Tibial artery (tissue), 4 donors: ENCODE measurements at regions not wholly inside any gene's neighbourhood (a gene's known extent, or its start where the extent isn't known, plus 50 kb on each side); places are given as distances from the start of the nearest gene placed in this dataset.

Experiments used
- DNase-seq, 2 donors: peaks; one replicate each; pipeline ENCODE4 v3.0.0-alpha.2; 2019
- H3K27ac ChIP-seq, 2 donors: fragments of 200-600 bp; sonication (generic) in 1 of 2; 1 replicate in 1 of 2; 2 replicates in 1 of 2; pipeline ENCODE4 v1.5.1; 2018 to 2019; ENCODE audit warnings: mild to moderate bottlenecking in 1 of 2
- H3K27me3 ChIP-seq, 2 donors: fragments of 200-600 bp; sonication (generic) in 1 of 2; one replicate each; pipeline versions ENCODE4 v1.5.1 to v1.6.0; 2016 to 2019
- H3K36me3 ChIP-seq, 3 donors: fragments of 200-600 bp; sonication (generic) in 2 of 3; one replicate each; pipeline ENCODE4 v1.5.1; 2016 to 2019; ENCODE audit warnings: mild to moderate bottlenecking in 2 of 3
- H3K4me1 ChIP-seq, 4 donors: fragments of 200-600 bp; sonication (generic) in 2 of 4; 1 replicate in 3 of 4; 2 replicates in 1 of 4; pipeline ENCODE4 v1.5.1; 2016 to 2019
- H3K4me3 ChIP-seq, 2 donors: fragments of 200-600 bp; sonication (generic) in 1 of 2; 1 replicate in 1 of 2; 2 replicates in 1 of 2; pipeline ENCODE4 v1.5.1; 2018 to 2019; ENCODE audit warnings: mild to moderate bottlenecking in 2 of 2
- H3K9me3 ChIP-seq, 3 donors: fragments of 200-600 bp; sonication (generic) in 1 of 3; one replicate each; pipeline ENCODE4 v1.5.1; 2016 to 2019
- CTCF ChIP-seq, 2 experiments: fragments of 200-600 bp in 1 of 2; fragments of 450-650 bp in 1 of 2; IDR thresholded peaks; one replicate each; pipeline ENCODE4 v1.5.1; 2017 to 2019; ENCODE audit warnings: antibody characterized with exemption in 2 of 2, mild to moderate bottlenecking in 1 of 2, moderate library complexity in 1 of 2
- intact Hi-C: fragments of 100-400 bp; cut with DNase I; formaldehyde crosslinking; loops from one replicate; pipeline ENCODE4 v1.15.0; 2023; ENCODE audit warnings: low total_unique reads

DNA sequence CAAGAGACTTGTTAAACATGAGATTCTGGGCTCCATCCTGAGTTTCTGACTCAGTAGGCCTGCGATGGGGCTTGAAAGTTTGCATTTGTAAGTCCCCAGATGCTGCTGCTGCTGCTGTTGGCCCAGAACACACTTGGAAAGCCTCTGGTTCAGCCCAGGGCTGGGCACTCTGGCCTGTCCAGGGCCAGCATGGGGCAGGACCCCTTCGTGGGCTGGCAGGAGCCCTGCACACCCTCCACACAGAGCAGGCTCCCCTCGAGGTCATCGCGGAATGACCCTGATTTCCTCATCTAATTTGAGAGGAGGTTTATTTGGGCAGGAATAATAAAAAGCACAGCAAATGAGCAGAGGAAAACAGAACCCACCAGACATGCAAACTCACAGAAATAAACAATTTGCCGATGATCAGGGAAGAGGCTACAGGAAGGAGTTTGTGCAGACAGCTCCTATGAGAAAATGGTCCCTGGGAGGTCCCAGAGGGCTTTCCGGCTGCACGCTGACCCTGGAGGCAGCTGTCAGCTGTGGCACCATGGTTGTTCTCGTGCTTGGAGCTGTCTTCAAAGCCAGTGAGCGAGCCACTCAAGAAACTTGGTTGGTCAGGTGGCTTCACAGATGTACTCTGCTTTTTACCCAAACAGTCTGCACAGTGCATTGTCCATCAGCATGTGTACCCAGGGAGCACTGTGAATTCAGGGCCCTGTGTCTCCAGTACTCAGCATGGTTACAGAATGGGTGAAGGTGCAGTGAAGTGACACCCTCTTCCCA lies 119.3 kb downstream of the GLI2 start:
- Histone ChIP-seq H3K4me3 (no peak overlapping the region), H3K36me3 (no peaks in the 10 kb centered on the region), H3K27ac (no peak overlapping the region), H3K4me1 (peaks cover 0 to 14% (median 8%) of the 10 kb centered on the region in 4 donors), H3K27me3 (no peaks in the 10 kb centered on the region), H3K9me3 (no peaks in the 10 kb centered on the region)
- peak in 1 of 2 donors; percentile 21 for DNase-seq
- intact Hi-C loops: no loop called here
- no peak for TF ChIP-seq CTCF (IDR thresholded peaks at IDR 0.05)

DNA sequence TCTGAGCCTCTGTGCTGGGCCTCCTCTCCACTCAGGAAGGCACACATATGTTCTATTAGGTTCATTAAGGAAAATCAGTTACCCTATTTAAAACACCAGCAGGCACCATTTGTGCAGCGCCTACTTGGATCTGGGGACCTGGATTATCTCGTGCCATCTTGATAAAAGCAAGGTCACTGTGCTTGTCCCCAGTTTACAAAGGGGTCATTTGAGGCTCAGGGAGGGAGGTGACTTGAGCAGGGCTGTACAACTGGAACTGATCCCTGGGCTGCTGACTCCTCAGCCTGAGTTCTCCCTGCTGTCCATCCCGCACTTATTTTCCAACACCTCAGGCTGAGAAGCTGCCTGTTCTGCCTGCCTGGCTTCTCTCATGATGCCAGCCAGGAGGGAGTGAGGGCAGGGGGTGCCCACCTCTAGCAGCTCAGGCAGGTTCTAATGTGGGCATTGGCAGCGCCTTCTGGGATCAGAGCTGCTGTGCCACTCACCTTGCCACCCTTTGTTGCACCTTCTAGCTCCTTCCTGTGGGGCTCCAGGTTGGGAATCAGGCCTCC lies 120.3 kb downstream of the GLI2 start:
- no peak for DNase-seq
- H3K4me3 ChIP-seq: no peak overlapping the region

GRCh38 chr2:120856421-120856862 lies 120.8 kb downstream of the GLI2 start:
- DNase-seq: peak in 1 of 2 donors; percentile 65
- Histone ChIP-seq H3K27me3 (no peaks in the 10 kb centered on the region), H3K27ac (peak overlapping the region; percentile 2 to 5), H3K9me3 (no peaks in the 10 kb centered on the region), H3K4me3 (no peak overlapping the region), H3K36me3 (no peaks in the 10 kb centered on the region), H3K4me1 (peaks cover 0 to 14% (median 8%) of the 10 kb centered on the region in 4 donors)
- TF ChIP-seq CTCF (IDR thresholded peaks at IDR 0.05): peak; percentile 15 to 25
- intact Hi-C loops: no loop called here

More for the DNA sequence above, 120.3 kb downstream of the GLI2 start:
- Histone ChIP-seq H3K27ac (peak overlapping the region in 1 of 2 donors; percentile 2), H3K27me3 (no peaks in the 10 kb centered on the region), H3K9me3 (no peaks in the 10 kb centered on the region), H3K4me1 (peaks cover 0 to 14% (median 8%) of the 10 kb centered on the region in 4 donors), H3K36me3 (no peaks in the 10 kb centered on the region)
- TF ChIP-seq CTCF (IDR thresholded peaks at IDR 0.05): no peak
- intact Hi-C loops: no loop called here

DNA sequence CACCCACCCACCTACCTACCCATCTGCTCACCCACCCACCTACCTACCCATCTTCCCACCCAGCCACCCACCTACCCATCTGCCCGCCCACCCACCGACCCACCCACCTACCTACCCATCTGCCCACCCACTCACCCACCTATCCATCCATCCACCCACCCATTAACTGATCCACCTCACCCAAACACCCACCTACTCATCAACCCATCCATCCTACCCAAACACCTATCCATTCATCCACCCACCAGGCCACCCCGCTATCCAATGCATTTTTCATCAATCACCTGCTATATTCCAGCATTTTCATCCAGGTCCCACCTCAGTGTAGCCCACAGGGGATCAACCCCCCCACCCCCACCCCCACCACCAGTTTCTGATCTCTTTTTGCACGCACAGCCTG lies 121.8 kb downstream of the GLI2 start:
- Histone ChIP-seq H3K4me3 (no peak overlapping the region), H3K27me3 (no peaks in the 10 kb centered on the region), H3K36me3 (no peaks in the 10 kb centered on the region), H3K9me3 (no peaks in the 10 kb centered on the region), H3K27ac (no peak overlapping the region), H3K4me1 (peaks cover 0 to 14% (median 8%) of the 10 kb centered on the region in 4 donors)
- no peak for TF ChIP-seq CTCF (IDR thresholded peaks at IDR 0.05)
- peak in 1 of 2 donors; percentile 37 for DNase-seq
- intact Hi-C loops: no loop called here

DNA sequence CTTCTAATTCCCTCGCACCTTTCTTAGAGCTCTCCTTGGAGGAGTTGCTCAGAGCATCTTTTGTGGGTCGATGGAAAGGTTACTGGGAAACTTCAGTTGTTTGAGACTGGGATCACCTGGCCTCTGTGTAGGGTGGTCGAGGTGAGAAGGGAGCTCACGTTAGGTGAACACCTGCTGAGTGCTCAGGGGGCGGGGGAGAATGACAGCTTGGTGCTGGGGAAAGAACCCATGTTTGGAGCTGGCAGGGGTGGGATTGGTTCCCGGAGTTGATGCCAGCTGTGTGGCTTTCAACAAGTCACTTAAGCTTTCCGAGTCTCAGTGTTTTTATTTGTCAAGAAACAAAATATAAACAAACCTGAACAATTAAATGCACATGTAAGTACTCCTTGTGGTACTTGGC lies 122.3 kb downstream of the GLI2 start:
- H3K9me3 ChIP-seq: no peaks in the 10 kb centered on the region
- no peaks in the 10 kb centered on the region for H3K27me3 ChIP-seq
- no peak overlapping the region for H3K4me3 ChIP-seq
- intact Hi-C loops: no loop called here
- no peak overlapping the region for H3K27ac ChIP-seq
- H3K4me1 ChIP-seq: peaks cover 0 to 14% (median 8%) of the 10 kb centered on the region in 4 donors
- peak in 1 of 2 donors; percentile 34 for DNase-seq
- H3K36me3 ChIP-seq: no peaks in the 10 kb centered on the region
- TF ChIP-seq CTCF (IDR thresholded peaks at IDR 0.05): no peak
